GM21360 (cell line): ENCODE measurements at regions not wholly inside any gene's neighbourhood (a gene's known extent, or its start where the extent isn't known, plus 50 kb on each side); places are given as distances from the start of the nearest gene placed in this dataset.
"Not testable (repeated sequence)": the region's sequence is repeated elsewhere in the genome, so short reads cannot be mapped to it uniquely, and the experiment has no call there.

ENCODE experiments used
- ATAC-seq: cut with Tn5 transposase; IDR thresholded peaks from one replicate; pipeline ENCODE4 v1.9.1; 2021; ENCODE audit warnings: mild to moderate bottlenecking, moderate library complexity; ENCODE audit not compliant: unreplicated experiment

GRCh38 chr15:20245856-20246255 lies 295.7 kb downstream of the GOLGA6L6 start:
- ATAC-seq: not testable (repeated sequence)

- ATAC-seq: not testable (repeated sequence)
Observed at GRCh38 chr15:20244792-20245191, 296.8 kb downstream of the GOLGA6L6 start.

GRCh38 chr15:20243486-20244240 lies 297.9 kb downstream of the GOLGA6L6 start:
- ATAC-seq: not testable (repeated sequence)

- ATAC-seq: not testable (repeated sequence)
Observed at GRCh38 chr15:20240366-20240917, 301.2 kb downstream of the GOLGA6L6 start.

GRCh38 chr15:20239186-20239585 lies 302.4 kb downstream of the GOLGA6L6 start:
- not testable (repeated sequence) for ATAC-seq

GRCh38 chr15:20237256-20238020 lies 304.2 kb downstream of the GOLGA6L6 start:
- ATAC-seq: not testable (repeated sequence)

GRCh38 chr15:20235728-20236127 lies 305.9 kb downstream of the GOLGA6L6 start:
- not testable (repeated sequence) for ATAC-seq

- not testable (repeated sequence) for ATAC-seq
Observed at GRCh38 chr15:20234006-20234540, 307.5 kb downstream of the GOLGA6L6 start.

GRCh38 chr15:20232457-20232856 lies 309.1 kb downstream of the GOLGA6L6 start:
- ATAC-seq: not testable (repeated sequence)

- ATAC-seq: not testable (repeated sequence)
Observed at GRCh38 chr15:20230656-20231055, 310.9 kb downstream of the GOLGA6L6 start.

GRCh38 chr15:20228791-20229190 lies 312.8 kb downstream of the GOLGA6L6 start:
- not testable (repeated sequence) for ATAC-seq

GRCh38 chr15:20227119-20227853 lies 314.3 kb downstream of the GOLGA6L6 start:
- not testable (repeated sequence) for ATAC-seq

GRCh38 chr15:20226531-20226930 lies 315.1 kb downstream of the GOLGA6L6 start:
- ATAC-seq: not testable (repeated sequence)

GRCh38 chr15:20221063-20221462 lies 320.5 kb downstream of the GOLGA6L6 start:
- not testable (repeated sequence) for ATAC-seq

GRCh38 chr15:20219171-20219570 lies 322.4 kb downstream of the GOLGA6L6 start:
- not testable (repeated sequence) for ATAC-seq

GRCh38 chr15:20215700-20216099 lies 325.9 kb downstream of the GOLGA6L6 start:
- ATAC-seq: not testable (repeated sequence)

- not testable (repeated sequence) for ATAC-seq
Observed at GRCh38 chr15:20214101-20214500, 327.5 kb downstream of the GOLGA6L6 start.

GRCh38 chr15:20211508-20211907 lies 330.1 kb downstream of the GOLGA6L6 start:
- ATAC-seq: not testable (repeated sequence)

GRCh38 chr15:20209973-20210372 lies 331.6 kb downstream of the GOLGA6L6 start:
- ATAC-seq: not testable (repeated sequence)

GRCh38 chr15:20207607-20208006 lies 334.0 kb downstream of the GOLGA6L6 start:
- ATAC-seq: not testable (repeated sequence)
